ENCODE measurements at regions not wholly inside any gene's neighbourhood (a gene's known extent, or its start where the extent isn't known, plus 50 kb on each side); places are given as distances from the start of the nearest gene placed in this dataset.

DNA sequence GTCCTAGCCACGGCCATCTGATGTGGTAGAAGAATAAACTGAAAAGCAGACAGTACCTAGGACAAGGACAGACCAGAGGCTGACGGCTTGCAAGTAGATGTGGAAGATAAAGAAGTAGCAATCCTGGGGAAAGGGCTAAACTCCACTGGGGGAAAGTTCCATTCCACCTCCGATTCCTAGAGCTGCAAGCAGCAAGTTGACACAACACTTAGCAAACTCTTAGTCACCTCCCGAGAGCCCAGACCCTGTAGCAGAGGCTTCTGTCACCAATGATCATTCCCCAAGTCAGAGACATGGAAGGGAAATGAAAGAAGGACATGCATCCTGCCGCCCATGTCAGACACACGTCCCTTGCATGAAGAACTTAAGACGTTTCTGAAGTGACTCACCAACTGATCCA lies 99.2 kb upstream of the RPS6KA2 start:
- no peak overlapping the region for H3K4me3 Mint-ChIP-seq
- H3K27ac Mint-ChIP-seq = no peak overlapping the region
- Histone ChIP-seq H3K36me3 (replicated peaks in 1 of 2; ENCODE audit: control insufficient read depth in 1 of 2, insufficient read depth in 2 of 2, low read length in 2 of 2) (no peaks in the 10 kb centered on the region), H3K4me2 (replicated peaks; ENCODE audit: extremely low read depth, low read length, poor library complexity, severe bottlenecking) (no peak overlapping the region), H3K9ac (ENCODE audit: insufficient read depth, low read length, poor library complexity, severe bottlenecking) (no peak overlapping the region), H3K9me3 (replicated peaks in 1 of 2; ENCODE audit: control insufficient read depth in 1 of 2, insufficient read depth in 1 of 2, low read length in 2 of 2) (no peaks in the 10 kb centered on the region), H3K4me1 (ENCODE audit: control insufficient read depth in 1 of 2, insufficient read depth in 2 of 2, low read length in 2 of 2) (no peaks in the 10 kb centered on the region), H3K79me2 (ENCODE audit: insufficient read depth, low read length) (no peaks in the 10 kb centered on the region), H3K4me3 (replicated peaks in 1 of 3; ENCODE audit: low read depth in 2 of 3, low read length in 3 of 3) (no peak overlapping the region), H3K27me3 (ENCODE audit: control insufficient read depth in 2 of 2, insufficient read depth in 2 of 2, low read length in 2 of 2) (no peaks in the 10 kb centered on the region), H3K27ac (ENCODE audit: low read depth in 1 of 2, low read length in 2 of 2) (no peak overlapping the region), H2AFZ (ENCODE audit: insufficient read depth, low read depth, low read length, poor library complexity, severe bottlenecking) (no peak overlapping the region), H4K20me1 (ENCODE audit: insufficient read depth, low read length) (no peaks in the 10 kb centered on the region)
- TF ChIP-seq, protein P1, sequence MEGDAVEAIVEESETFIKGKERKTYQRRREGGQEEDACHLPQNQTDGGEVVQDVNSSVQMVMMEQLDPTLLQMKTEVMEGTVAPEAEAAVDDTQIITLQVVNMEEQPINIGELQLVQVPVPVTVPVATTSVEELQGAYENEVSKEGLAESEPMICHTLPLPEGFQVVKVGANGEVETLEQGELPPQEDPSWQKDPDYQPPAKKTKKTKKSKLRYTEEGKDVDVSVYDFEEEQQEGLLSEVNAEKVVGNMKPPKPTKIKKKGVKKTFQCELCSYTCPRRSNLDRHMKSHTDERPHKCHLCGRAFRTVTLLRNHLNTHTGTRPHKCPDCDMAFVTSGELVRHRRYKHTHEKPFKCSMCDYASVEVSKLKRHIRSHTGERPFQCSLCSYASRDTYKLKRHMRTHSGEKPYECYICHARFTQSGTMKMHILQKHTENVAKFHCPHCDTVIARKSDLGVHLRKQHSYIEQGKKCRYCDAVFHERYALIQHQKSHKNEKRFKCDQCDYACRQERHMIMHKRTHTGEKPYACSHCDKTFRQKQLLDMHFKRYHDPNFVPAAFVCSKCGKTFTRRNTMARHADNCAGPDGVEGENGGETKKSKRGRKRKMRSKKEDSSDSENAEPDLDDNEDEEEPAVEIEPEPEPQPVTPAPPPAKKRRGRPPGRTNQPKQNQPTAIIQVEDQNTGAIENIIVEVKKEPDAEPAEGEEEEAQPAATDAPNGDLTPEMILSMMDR (IDR thresholded peaks at IDR 0.05) = no peak
- intact Hi-C loops (cut with micrococcal nuclease) = no loop called here
- no peaks in the 10 kb centered on the region for H3K36me3 Mint-ChIP-seq
- WGBS (ENCODE audit: insufficient coverage) = 69% methylated on average over 5 of the region's 7 CpGs
- no peak for DNase-seq
- peaks cover 0 to 2% (median 0%) of the 10 kb centered on the region in 7 donors for H3K9me3 Mint-ChIP-seq
- H3K27me3 Mint-ChIP-seq (ENCODE audit: low read depth in 3 of 3) = peaks cover 0 to 5% (median 2%) of the 10 kb centered on the region in 3 donors
- peaks cover 6% of the 10 kb centered on the region for H3K4me1 Mint-ChIP-seq

DNA sequence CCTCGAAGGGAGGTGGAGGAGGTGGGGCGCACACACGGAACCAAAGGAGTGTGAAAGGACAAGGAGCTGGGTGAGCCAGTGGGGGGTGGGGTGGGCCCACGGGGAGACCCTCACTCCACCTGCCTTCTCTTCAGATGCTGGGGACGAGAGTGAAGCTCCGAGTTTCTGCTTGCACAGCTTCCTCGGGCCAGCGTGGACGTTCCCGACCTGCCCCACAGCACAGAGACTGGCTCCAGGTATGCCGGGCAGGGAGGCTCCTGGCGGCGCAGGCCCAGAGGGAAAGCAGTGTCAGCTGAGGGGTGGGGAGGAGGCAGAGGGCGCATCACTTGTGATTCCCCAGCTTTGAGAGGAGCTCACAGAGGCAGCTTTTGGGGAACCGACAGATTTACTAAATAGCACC lies 98.5 kb upstream of the RPS6KA2 start:
- Histone ChIP-seq H3K4me2 (replicated peaks; ENCODE audit: extremely low read depth, low read length, poor library complexity, severe bottlenecking) (no peak overlapping the region), H3K9ac (ENCODE audit: insufficient read depth, low read length, poor library complexity, severe bottlenecking) (no peak overlapping the region), H3K4me3 (replicated peaks in 1 of 3; ENCODE audit: low read depth in 2 of 3, low read length in 3 of 3) (no peak overlapping the region), H3K27ac (ENCODE audit: low read depth in 1 of 2, low read length in 2 of 2) (no peak overlapping the region), H3K27me3 (ENCODE audit: control insufficient read depth in 2 of 2, insufficient read depth in 2 of 2, low read length in 2 of 2) (no peaks in the 10 kb centered on the region), H4K20me1 (ENCODE audit: insufficient read depth, low read length) (no peaks in the 10 kb centered on the region), H3K36me3 (replicated peaks in 1 of 2; ENCODE audit: control insufficient read depth in 1 of 2, insufficient read depth in 2 of 2, low read length in 2 of 2) (no peaks in the 10 kb centered on the region), H3K79me2 (ENCODE audit: insufficient read depth, low read length) (no peaks in the 10 kb centered on the region), H3K4me1 (ENCODE audit: control insufficient read depth in 1 of 2, insufficient read depth in 2 of 2, low read length in 2 of 2) (no peaks in the 10 kb centered on the region), H2AFZ (ENCODE audit: insufficient read depth, low read depth, low read length, poor library complexity, severe bottlenecking) (no peak overlapping the region), H3K9me3 (replicated peaks in 1 of 2; ENCODE audit: control insufficient read depth in 1 of 2, insufficient read depth in 1 of 2, low read length in 2 of 2) (no peaks in the 10 kb centered on the region)
- H3K27ac Mint-ChIP-seq = no peak overlapping the region
- no peak overlapping the region for H3K4me3 Mint-ChIP-seq
- TF ChIP-seq, protein P1 (IDR thresholded peaks at IDR 0.05) = no peak
- WGBS (ENCODE audit: insufficient coverage) = 94% methylated on average over 11 of the region's 15 CpGs
- H3K27me3 Mint-ChIP-seq (ENCODE audit: low read depth in 3 of 3) = peaks cover 0 to 5% (median 2%) of the 10 kb centered on the region in 3 donors
- H3K4me1 Mint-ChIP-seq = peaks cover 6% of the 10 kb centered on the region
- peaks cover 0 to 2% (median 0%) of the 10 kb centered on the region in 7 donors for H3K9me3 Mint-ChIP-seq
- no peaks in the 10 kb centered on the region for H3K36me3 Mint-ChIP-seq
- intact Hi-C loops (cut with micrococcal nuclease) = no loop called here
- DNase-seq = no peak
